DND-41 (cell line): ENCODE measurements at regions not wholly inside any gene's neighbourhood (a gene's known extent, or its start where the extent isn't known, plus 50 kb on each side); places are given as distances from the start of the nearest gene placed in this dataset.

ENCODE experiments used
- CTCF ChIP-seq: IDR thresholded peaks from 2 replicates; pipeline ENCODE4 v1.5.1; 2012; ENCODE audit warnings: borderline replicate concordance, low read length, moderate library complexity, mild to moderate bottlenecking; ENCODE audit not compliant: poor library complexity, severe bottlenecking; ENCODE audit errors: extremely low read depth
- EZH2 ChIP-seq: IDR thresholded peaks from 3 replicates; pipeline ENCODE4 v1.6.1; 2012; ENCODE audit warnings: borderline replicate concordance, low read depth, mild to moderate bottlenecking, moderate library complexity, low read length, inconsistent platforms; ENCODE audit not compliant: severe bottlenecking

GRCh38 chr7:126119981-126120380, 1132.8 kb downstream of the GRM8 start:
- TF ChIP-seq CTCF (no peak), EZH2 (no peak)
